CD14-positive monocyte (primary cell): ENCODE measurements at regions not wholly inside any gene's neighbourhood (a gene's known extent, or its start where the extent isn't known, plus 50 kb on each side); places are given as distances from the start of the nearest gene placed in this dataset.

ENCODE experiments used
- DNase-seq, 3 donors: peaks; one replicate each; pipeline ENCODE4 v3.0.0-alpha.2; 2011 to 2022
- H2AFZ ChIP-seq: 2 replicates; pipeline ENCODE4 v1.6.0; 2012; ENCODE audit warnings: mild to moderate bottlenecking, low read depth, low read length, inconsistent platforms; ENCODE audit not compliant: insufficient read depth, poor library complexity, severe bottlenecking
- H3K27ac ChIP-seq, 2 donors: 1 replicate in 1 of 2; 2 replicates in 1 of 2; pipeline ENCODE4 v1.5.1; 2012 to 2013; ENCODE audit warnings: low read length in 2 of 2, control low read depth in 1 of 2, inconsistent platforms in 1 of 2, low read depth in 1 of 2, mild to moderate bottlenecking in 1 of 2
- H3K27me3 ChIP-seq, 2 donors: one replicate each; pipeline versions ENCODE4 v1.6.0 to v1.6.1; 2011 to 2013; ENCODE audit warnings: low read length in 2 of 2; ENCODE audit not compliant: control insufficient read depth in 2 of 2, insufficient read depth in 2 of 2
- H3K36me3 ChIP-seq, 2 donors: replicated peaks in 1 of 2; 1 replicate in 1 of 2; 2 replicates in 1 of 2; pipeline versions ENCODE4 v1.5.1 to v1.6.1; 2012 to 2013; ENCODE audit warnings: low read length in 2 of 2, control low read depth in 1 of 2, inconsistent platforms in 1 of 2, mild to moderate bottlenecking in 1 of 2; ENCODE audit not compliant: insufficient read depth in 2 of 2, control insufficient read depth in 1 of 2
- H3K4me1 ChIP-seq, 2 donors: 1 replicate in 1 of 2; 2 replicates in 1 of 2; pipeline versions ENCODE4 v1.5.1 to v1.6.1; 2012 to 2013; ENCODE audit warnings: low read length in 2 of 2, control low read depth in 1 of 2, inconsistent platforms in 1 of 2, mild to moderate bottlenecking in 1 of 2, moderate library complexity in 1 of 2; ENCODE audit not compliant: insufficient read depth in 2 of 2, control insufficient read depth in 1 of 2
- H3K4me2 ChIP-seq: replicated peaks from 2 replicates; pipeline ENCODE3; 2012; ENCODE audit warnings: low read length, moderate library complexity, mild to moderate bottlenecking; ENCODE audit not compliant: poor library complexity, severe bottlenecking; ENCODE audit errors: extremely low read depth
- H3K4me3 ChIP-seq, 3 experiments: fragments of 200-600 bp in 1 of 3; sonication (generic) in 1 of 3; replicated peaks in 1 of 3; 1 replicate in 2 of 3; 2 replicates in 1 of 3; pipeline ENCODE4 v1.5.1; 2011 to 2013; ENCODE audit warnings: low read length in 3 of 3, mild to moderate bottlenecking in 3 of 3, control low read depth in 2 of 3, low read depth in 2 of 3, inconsistent platforms in 1 of 3, moderate library complexity in 1 of 3
- H3K79me2 ChIP-seq: 2 replicates; pipeline ENCODE4 v1.6.0; 2012; ENCODE audit warnings: mild to moderate bottlenecking, control low read depth, inconsistent platforms, low read length, moderate library complexity; ENCODE audit not compliant: insufficient read depth
- H3K9ac ChIP-seq: 2 replicates; pipeline ENCODE4 v1.6.0; 2017; ENCODE audit warnings: low read length, mild to moderate bottlenecking; ENCODE audit not compliant: insufficient read depth, poor library complexity, severe bottlenecking
- H3K9me3 ChIP-seq, 2 donors: replicated peaks in 1 of 2; 1 replicate in 1 of 2; 2 replicates in 1 of 2; pipeline versions ENCODE4 v1.5.1 to v1.6.1; 2012 to 2013; ENCODE audit warnings: low read length in 2 of 2, control low read depth in 1 of 2; ENCODE audit not compliant: control insufficient read depth in 1 of 2, insufficient read depth in 1 of 2
- H4K20me1 ChIP-seq: 2 replicates; pipeline ENCODE4 v1.6.0; 2012; ENCODE audit warnings: mild to moderate bottlenecking, low read length, control low read depth, moderate library complexity; ENCODE audit not compliant: insufficient read depth
- H3K27ac Mint-ChIP-seq, 7 donors: one replicate each; pipeline ENCODE4 v1.8.0; 2020; ENCODE audit warnings: mild to moderate bottlenecking in 7 of 7, mixed read lengths in 7 of 7, moderate library complexity in 6 of 7, inconsistent platforms in 2 of 7
- H3K27me3 Mint-ChIP-seq, 3 donors: one replicate each; pipeline ENCODE4 v1.8.0; 2021 to 2022; ENCODE audit warnings: low read depth in 3 of 3, mild to moderate bottlenecking in 3 of 3, mixed read lengths in 3 of 3, moderate library complexity in 3 of 3, inconsistent platforms in 1 of 3
- H3K36me3 Mint-ChIP-seq, 2 donors: one replicate each; pipeline ENCODE4 v1.8.0; 2020; ENCODE audit warnings: mixed read lengths in 2 of 2, inconsistent platforms in 1 of 2, mild to moderate bottlenecking in 1 of 2
- H3K4me1 Mint-ChIP-seq: one replicate; pipeline ENCODE4 v1.8.0; 2020; ENCODE audit warnings: mild to moderate bottlenecking, mixed read lengths
- H3K4me3 Mint-ChIP-seq, 2 donors: one replicate each; pipeline ENCODE4 v1.8.0; 2020; ENCODE audit warnings: mild to moderate bottlenecking in 2 of 2, mixed read lengths in 2 of 2, moderate library complexity in 1 of 2
- H3K9me3 Mint-ChIP-seq, 7 donors: one replicate each; pipeline ENCODE4 v1.8.0; 2020 to 2022; ENCODE audit warnings: mixed read lengths in 7 of 7, mild to moderate bottlenecking in 6 of 7, moderate library complexity in 6 of 7, inconsistent platforms in 2 of 7
- CTCF ChIP-seq: fragments of 200-600 bp; IDR thresholded peaks from one replicate; pipeline ENCODE4 v1.8.0; 2022; ENCODE audit warnings: antibody characterized with exemption, mild to moderate bottlenecking
- WGBS: methylation state at CpG from one replicate; pipeline ENCODE4 v1.1.5; 2013; ENCODE audit warnings: missing lambda C conversion rate; ENCODE audit not compliant: insufficient coverage; 5-methylcytosine and 5-hydroxymethylcytosine counted together
- intact Hi-C, 2 donors: fragments of 100-400 bp; cut with micrococcal nuclease; formaldehyde crosslinking; loops; one replicate each; pipeline versions ENCODE4 v1.15.0 to v1.15.1; 2023

GRCh38 chr4:173685831-173686210 is 155.8 kb upstream of the HAND2 start:
- no peak overlapping the region for H2AFZ ChIP-seq
- H3K27ac ChIP-seq = no peak overlapping the region
- no peaks in the 10 kb centered on the region for H3K9me3 ChIP-seq
- TF ChIP-seq CTCF = no peak
- H3K27me3 ChIP-seq = no peaks in the 10 kb centered on the region
- intact Hi-C loops = no loop called here
- no peaks in the 10 kb centered on the region for H3K36me3 ChIP-seq
- Mint-ChIP-seq H3K9me3 (no peaks in the 10 kb centered on the region), H3K36me3 (no peaks in the 10 kb centered on the region), H3K4me1 (no peaks in the 10 kb centered on the region), H3K27ac (no peak overlapping the region), H3K27me3 (peaks cover 0 to 6% (median 4%) of the 10 kb centered on the region in 3 donors), H3K4me3 (no peak overlapping the region)
- no peak for DNase-seq
- no peak overlapping the region for H3K9ac ChIP-seq
- no peaks in the 10 kb centered on the region for H3K4me1 ChIP-seq
- no peaks in the 10 kb centered on the region for H3K79me2 ChIP-seq
- H3K4me2 ChIP-seq = no peak overlapping the region
- H4K20me1 ChIP-seq = no peaks in the 10 kb centered on the region
- H3K4me3 ChIP-seq = no peak overlapping the region

- Histone ChIP-seq H3K4me3 (no peak overlapping the region), H3K36me3 (no peaks in the 10 kb centered on the region), H2AFZ (no peak overlapping the region), H3K79me2 (no peaks in the 10 kb centered on the region), H3K9me3 (no peaks in the 10 kb centered on the region), H3K27ac (no peak overlapping the region), H3K4me2 (no peak overlapping the region), H3K4me1 (no peaks in the 10 kb centered on the region), H3K27me3 (no peaks in the 10 kb centered on the region), H3K9ac (no peak overlapping the region), H4K20me1 (no peaks in the 10 kb centered on the region)
- TF ChIP-seq CTCF = no peak
- Mint-ChIP-seq H3K4me3 (no peak overlapping the region), H3K9me3 (no peaks in the 10 kb centered on the region), H3K4me1 (no peaks in the 10 kb centered on the region), H3K27me3 (peaks cover 0 to 6% (median 4%) of the 10 kb centered on the region in 3 donors), H3K36me3 (no peaks in the 10 kb centered on the region), H3K27ac (no peak overlapping the region)
- WGBS = 97% methylated on average over 4 of the region's 9 CpGs
- intact Hi-C loops = no loop called here
- DNase-seq = no peak
These were observed 155.3 kb upstream of the HAND2 start for GRCh38 chr4:173685165-173685830.
